HAP-1 (cell line): ENCODE measurements at regions not wholly inside any gene's neighbourhood (a gene's known extent, or its start where the extent isn't known, plus 50 kb on each side); places are given as distances from the start of the nearest gene placed in this dataset.

Source experiments
- DNase-seq, 2 experiments: peaks; one replicate each; pipeline ENCODE4 v3.0.0-alpha.2; 2016 to 2020; ENCODE audit warnings: low spot score in 2 of 2
- H3K27me3 ChIP-seq: fragments of 250-450 bp; sonication (Bioruptor Pico); 2 replicates; pipeline ENCODE4 v1.5.1; 2020; ENCODE audit warnings: low read depth, mild to moderate bottlenecking, moderate library complexity
- H3K36me3 ChIP-seq: fragments of 250-450 bp; sonication (Bioruptor Pico); replicated peaks from 2 replicates; pipeline ENCODE4 v1.5.1; 2020; ENCODE audit warnings: mild to moderate bottlenecking
- H3K4me1 ChIP-seq: fragments of 250-450 bp; sonication (Bioruptor Pico); 2 replicates; pipeline ENCODE4 v1.5.1; 2020; ENCODE audit warnings: mild to moderate bottlenecking
- H3K4me3 ChIP-seq: fragments of 250-450 bp; sonication (Bioruptor Pico); 2 replicates; pipeline ENCODE4 v1.5.1; 2020; ENCODE audit warnings: mild to moderate bottlenecking, moderate library complexity
- H3K9me3 ChIP-seq: fragments of 250-450 bp; sonication (Bioruptor Pico); 2 replicates; pipeline ENCODE4 v1.5.1; 2020; ENCODE audit warnings: mild to moderate bottlenecking, moderate library complexity
- in situ Hi-C: fragments of 300-500 bp; cut with MboI; formaldehyde crosslinking; loops from 3 replicates; pipeline ENCODE4 v1.14.3; 2020; ENCODE audit warnings: low sequenced_read_pairs, inconsistent platforms, mixed read lengths

DNA sequence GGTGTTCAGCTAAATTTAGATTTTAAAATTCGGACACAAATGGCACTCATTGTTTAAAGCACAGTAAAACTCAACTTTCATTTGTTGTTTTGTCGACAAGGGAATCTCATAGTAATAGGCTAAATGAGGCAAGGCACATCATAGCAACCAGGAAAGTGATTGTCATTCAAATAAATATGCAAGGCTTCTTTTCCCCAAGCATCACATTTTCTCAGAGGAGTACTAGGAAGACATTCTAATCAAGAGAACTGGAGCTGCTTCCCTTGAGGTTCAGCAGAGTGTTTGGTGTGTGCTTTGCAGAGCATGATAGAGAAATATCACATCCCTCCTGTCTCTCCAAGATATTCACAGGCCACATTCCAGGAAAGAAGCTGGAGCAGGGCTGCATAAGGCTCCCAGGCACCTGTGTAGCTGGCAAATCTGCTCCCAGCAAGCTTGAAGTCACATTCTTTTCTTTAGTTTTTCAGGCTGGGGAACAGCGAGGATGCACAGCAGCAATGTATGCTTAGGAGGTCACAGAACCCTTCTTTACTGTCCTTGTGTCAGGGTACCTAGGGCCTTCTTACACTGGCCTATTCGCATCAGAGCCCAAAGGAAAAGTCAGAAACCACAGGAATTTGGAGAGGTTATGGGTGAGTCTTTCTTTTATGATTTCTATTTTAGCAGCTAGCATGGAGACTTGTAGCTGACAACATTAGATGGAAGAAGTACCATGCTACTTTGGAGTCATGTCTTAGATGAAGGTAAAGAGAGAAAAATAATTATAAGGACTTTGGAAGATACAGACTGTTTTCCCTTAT, 95.9 kb upstream of the HDAC9 start:
- Histone ChIP-seq H3K27me3 (no peaks in the 10 kb centered on the region), H3K4me3 (peak overlapping the region; percentile 19), H3K4me1 (peaks cover 87% of the 10 kb centered on the region), H3K9me3 (no peaks in the 10 kb centered on the region), H3K36me3 (no peaks in the 10 kb centered on the region)
- DNase-seq: peak; percentile 46 to 84
- in situ Hi-C loops: no loop called here

DNA sequence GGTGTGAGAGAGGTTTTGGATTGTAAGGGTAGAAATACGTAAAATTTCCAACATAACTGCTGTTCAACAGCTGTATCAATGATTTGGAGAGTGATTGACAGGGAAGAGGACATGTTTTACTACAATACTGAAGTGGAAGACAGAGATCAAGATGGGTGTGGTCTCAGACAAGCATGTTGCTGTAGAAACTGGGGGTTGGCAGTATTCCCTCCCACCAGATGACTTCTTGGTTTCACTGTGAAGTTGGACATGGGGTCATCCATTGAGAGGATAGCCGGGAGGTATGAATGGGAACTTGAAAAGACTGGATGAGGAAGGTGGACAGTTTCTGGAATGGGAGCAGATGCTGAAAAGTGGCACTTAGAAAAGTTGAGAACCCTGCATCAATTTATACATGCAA, 95.3 kb upstream of the HDAC9 start:
- in situ Hi-C loops: no loop called here
- no peaks in the 10 kb centered on the region for H3K36me3 ChIP-seq
- H3K27me3 ChIP-seq: no peaks in the 10 kb centered on the region
- peak; percentile 66 to 75 for DNase-seq
- H3K9me3 ChIP-seq: no peaks in the 10 kb centered on the region
- peaks cover 84% of the 10 kb centered on the region for H3K4me1 ChIP-seq
- peak overlapping the region; percentile 19 for H3K4me3 ChIP-seq

DNA sequence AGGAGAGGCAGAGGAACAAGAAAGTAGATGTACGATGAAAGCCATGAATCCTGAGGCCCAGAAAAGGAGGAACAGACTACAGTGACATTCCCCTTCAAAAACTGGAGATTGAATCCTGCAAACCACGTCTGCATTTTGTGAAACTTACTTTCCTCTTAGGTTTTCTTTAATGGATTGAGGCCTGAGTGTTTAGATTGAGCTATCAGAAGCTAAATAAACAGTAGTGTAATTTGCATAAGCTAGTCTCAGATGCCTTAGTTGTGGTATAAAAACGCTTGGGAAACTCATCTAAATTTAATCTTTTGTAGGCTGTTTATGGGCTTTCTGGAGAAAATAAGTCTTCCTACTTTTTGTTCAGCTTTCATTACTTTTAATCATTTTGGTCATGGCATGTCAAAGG, 94.8 kb upstream of the HDAC9 start:
- in situ Hi-C loops: no loop called here
- Histone ChIP-seq H3K9me3 (no peaks in the 10 kb centered on the region), H3K4me3 (peak overlapping the region; percentile 19), H3K27me3 (no peaks in the 10 kb centered on the region), H3K36me3 (no peaks in the 10 kb centered on the region), H3K4me1 (peaks cover 82% of the 10 kb centered on the region)
- no peak for DNase-seq

DNA sequence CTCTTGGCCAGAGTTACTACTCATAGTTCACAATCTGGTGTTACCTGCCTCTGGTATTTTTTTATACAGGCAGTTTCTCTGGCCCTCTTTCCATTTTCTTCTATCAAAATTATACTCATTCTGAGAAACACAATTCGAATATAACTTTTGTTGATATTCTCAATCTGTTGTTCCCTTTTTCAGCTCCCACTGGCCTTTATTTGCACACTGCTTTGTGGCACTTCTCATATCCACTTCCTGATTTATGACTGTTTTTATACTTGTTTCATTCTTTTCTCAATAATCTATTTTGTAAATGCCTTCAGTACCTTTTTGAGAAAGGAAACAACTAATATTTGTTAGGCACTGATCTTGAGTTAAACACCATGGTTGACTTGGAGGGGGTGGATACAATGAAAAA, 93.8 kb upstream of the HDAC9 start:
- H3K27me3 ChIP-seq: no peaks in the 10 kb centered on the region
- no peaks in the 10 kb centered on the region for H3K36me3 ChIP-seq
- in situ Hi-C loops: no loop called here
- peaks cover 72% of the 10 kb centered on the region for H3K4me1 ChIP-seq
- no peak for DNase-seq
- H3K9me3 ChIP-seq: no peaks in the 10 kb centered on the region
- H3K4me3 ChIP-seq: peak overlapping the region; percentile 19; the same call in 1 of the 2 replicates

DNA sequence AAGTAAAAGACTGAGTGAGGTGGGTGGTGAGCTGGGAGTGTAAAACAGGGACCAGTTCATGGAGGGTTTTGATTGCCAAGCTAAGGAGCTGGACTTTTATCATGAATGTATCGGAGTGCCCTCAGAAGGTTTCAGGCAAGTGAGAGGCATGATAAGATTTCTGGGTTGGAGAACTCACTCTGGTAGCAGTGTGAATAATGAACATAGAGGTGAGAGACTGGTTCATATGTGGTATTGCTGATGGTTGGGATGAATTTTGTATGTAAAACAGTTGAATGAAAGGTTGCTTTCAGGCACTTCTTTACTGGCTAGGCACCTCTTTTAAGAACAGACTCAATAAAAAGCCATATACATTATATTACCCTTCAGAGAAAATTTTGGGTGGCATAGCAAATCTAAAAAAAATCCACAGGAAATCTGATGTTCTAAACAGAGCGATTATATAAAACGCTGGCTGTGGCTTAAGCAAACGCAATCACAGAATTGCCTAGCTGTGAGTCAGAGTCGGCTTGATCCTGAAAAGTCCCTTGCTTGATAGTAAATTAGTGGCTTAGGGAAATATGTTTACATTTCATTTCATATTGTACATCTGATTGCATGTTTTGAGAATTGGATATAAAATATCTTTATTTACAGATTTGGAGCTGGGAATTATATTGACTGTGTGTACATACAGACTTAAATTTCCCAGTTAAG, 92.9 kb upstream of the HDAC9 start:
- Histone ChIP-seq H3K4me3 (peak overlapping the region; percentile 3), H3K27me3 (no peaks in the 10 kb centered on the region), H3K9me3 (no peaks in the 10 kb centered on the region), H3K4me1 (peaks cover 74% of the 10 kb centered on the region), H3K36me3 (no peaks in the 10 kb centered on the region)
- no peak for DNase-seq
- in situ Hi-C loops: no loop called here

DNA sequence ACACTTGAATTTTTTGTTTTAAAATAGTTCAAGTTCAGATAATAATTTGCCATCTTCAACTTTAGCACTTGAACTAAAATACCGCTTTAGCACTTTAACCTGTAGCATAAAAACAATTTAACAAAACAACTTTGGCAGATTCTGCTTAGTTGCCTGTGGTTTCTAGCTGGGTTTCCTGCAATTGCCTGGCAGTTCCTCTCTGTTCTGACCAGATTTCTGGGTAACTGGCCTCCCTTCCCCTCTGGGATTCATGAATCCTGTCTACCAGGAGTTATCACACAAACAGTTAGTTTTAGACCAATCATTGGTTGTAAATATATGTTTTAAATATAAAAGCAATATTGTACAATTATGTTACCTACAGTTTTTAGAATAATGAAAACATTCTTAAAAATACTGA, 89.8 kb upstream of the HDAC9 start:
- Histone ChIP-seq H3K36me3 (no peaks in the 10 kb centered on the region), H3K4me1 (peaks cover 70% of the 10 kb centered on the region), H3K27me3 (no peaks in the 10 kb centered on the region), H3K4me3 (no peak overlapping the region), H3K9me3 (no peaks in the 10 kb centered on the region)
- in situ Hi-C loops: no loop called here
- DNase-seq: no peak

DNA sequence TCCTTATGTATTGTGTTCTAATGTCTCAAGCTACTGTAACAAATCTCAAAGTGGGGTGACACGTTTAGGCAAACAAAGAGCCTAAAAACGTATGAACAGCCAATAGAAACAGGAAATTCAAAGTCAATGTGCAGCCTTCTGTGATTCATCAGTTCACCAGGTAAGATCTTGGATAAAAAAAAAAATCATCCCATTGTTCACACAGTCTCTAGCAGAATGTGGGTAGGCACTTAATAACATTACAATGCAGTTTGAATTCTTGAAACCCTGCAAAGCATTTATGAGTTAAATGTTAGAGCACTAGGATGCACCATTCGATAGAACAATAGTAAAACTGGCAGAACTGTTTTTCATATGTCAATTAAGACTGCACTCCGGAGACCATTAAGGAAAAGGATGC, 88.2 kb upstream of the HDAC9 start:
- peak in 1 of 2 experiments; percentile 71 for DNase-seq
- H3K9me3 ChIP-seq: no peaks in the 10 kb centered on the region
- no peaks in the 10 kb centered on the region for H3K27me3 ChIP-seq
- peaks cover 56% of the 10 kb centered on the region for H3K4me1 ChIP-seq
- in situ Hi-C loops: no loop called here
- H3K4me3 ChIP-seq: no peak overlapping the region
- H3K36me3 ChIP-seq: no peaks in the 10 kb centered on the region

DNA sequence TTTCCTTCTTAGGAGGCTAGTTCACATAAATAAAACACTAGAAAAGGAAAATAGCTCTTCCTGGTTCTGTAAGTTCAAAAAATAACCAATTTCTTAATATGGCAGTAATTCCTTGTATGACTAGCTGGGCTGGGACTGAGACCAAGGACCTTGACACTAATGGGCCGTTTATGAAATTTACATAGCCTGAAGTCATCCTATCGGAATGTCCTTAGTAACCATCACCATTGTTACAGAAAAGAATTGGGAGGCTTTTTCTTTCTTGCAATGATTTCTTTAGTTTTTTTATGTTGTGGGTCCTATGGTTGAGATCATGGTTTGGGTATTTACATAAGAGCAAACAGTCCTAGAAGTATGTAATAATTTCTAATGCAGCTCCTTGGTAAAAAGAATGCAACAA, 87.1 kb upstream of the HDAC9 start:
- H3K4me1 ChIP-seq: peaks cover 48% of the 10 kb centered on the region
- in situ Hi-C loops: no loop called here
- H3K9me3 ChIP-seq: no peaks in the 10 kb centered on the region
- H3K36me3 ChIP-seq: no peaks in the 10 kb centered on the region
- DNase-seq: peak; percentile 55 to 91
- no peaks in the 10 kb centered on the region for H3K27me3 ChIP-seq
- no peak overlapping the region for H3K4me3 ChIP-seq

DNA sequence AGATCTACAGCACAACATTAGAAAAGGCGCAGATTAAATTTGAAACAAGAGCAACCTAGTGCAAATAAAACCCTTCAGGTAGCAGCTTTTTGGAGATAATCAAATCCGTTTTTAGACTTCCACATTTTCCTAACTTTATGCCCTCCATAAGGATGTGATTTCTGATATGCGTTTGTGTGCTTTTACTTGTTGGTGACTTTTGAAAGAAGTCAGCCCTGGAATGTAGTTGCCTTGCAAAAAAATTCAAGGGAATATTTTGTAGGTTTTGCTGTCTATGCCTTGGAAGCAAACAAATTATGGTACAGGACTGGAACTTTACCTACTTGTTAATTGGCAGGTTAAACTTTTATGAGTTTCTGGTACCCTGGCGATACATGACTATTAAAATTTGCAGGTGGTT, 86.7 kb upstream of the HDAC9 start:
- no peak overlapping the region for H3K4me3 ChIP-seq
- in situ Hi-C loops: no loop called here
- no peaks in the 10 kb centered on the region for H3K27me3 ChIP-seq
- peaks cover 48% of the 10 kb centered on the region for H3K4me1 ChIP-seq
- no peaks in the 10 kb centered on the region for H3K9me3 ChIP-seq
- DNase-seq: no peak
- H3K36me3 ChIP-seq: no peaks in the 10 kb centered on the region

DNA sequence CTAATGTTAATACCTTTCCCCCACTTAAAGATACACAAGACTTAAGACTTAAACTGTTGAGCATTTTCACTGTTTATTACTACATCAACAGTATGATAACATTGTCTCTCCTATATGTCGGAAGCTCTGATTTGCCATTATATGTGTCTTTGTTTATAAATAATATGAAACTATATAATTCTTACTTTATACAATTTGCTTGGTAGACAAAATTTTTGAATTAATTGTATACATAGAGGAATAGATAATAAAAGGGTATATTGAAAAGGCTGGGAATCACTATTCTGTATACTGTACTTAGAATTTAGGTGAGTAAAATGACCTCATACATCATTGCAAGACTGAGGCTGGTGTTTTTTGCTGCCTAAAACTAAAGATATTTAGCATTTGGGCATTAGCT, 82.1 kb upstream of the HDAC9 start:
- no peaks in the 10 kb centered on the region; the same call in 1 of the 2 replicates for H3K36me3 ChIP-seq
- no peaks in the 10 kb centered on the region for H3K9me3 ChIP-seq
- in situ Hi-C loops: no loop called here
- no peaks in the 10 kb centered on the region for H3K27me3 ChIP-seq
- no peak overlapping the region for H3K4me3 ChIP-seq
- H3K4me1 ChIP-seq: peaks cover 35% of the 10 kb centered on the region
- no peak for DNase-seq

DNA sequence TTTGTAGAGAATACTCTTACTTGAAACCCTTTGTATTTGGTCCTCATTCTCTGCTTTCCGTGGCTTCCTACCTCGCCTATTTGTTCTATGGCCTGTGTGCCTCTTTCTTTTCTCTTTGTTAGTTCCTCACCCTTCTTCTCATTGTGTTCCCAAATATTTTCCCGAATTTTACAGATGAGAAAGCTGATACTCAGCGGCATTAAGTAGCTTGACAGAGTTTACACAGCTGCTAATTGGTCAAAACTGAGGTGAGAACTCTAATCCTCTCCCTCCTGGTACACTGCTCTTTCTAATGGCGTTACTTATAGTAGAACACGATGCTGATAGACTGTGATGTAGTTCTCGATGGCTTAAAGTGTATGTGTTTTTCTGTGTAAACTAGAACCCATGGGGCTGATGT, 80.7 kb upstream of the HDAC9 start:
- H3K4me3 ChIP-seq: no peak overlapping the region
- no peaks in the 10 kb centered on the region; the same call in 1 of the 2 replicates for H3K36me3 ChIP-seq
- H3K27me3 ChIP-seq: no peaks in the 10 kb centered on the region
- in situ Hi-C loops: no loop called here
- peak in 1 of 2 experiments; percentile 62 for DNase-seq
- H3K9me3 ChIP-seq: no peaks in the 10 kb centered on the region
- peaks cover 34% of the 10 kb centered on the region for H3K4me1 ChIP-seq

DNA sequence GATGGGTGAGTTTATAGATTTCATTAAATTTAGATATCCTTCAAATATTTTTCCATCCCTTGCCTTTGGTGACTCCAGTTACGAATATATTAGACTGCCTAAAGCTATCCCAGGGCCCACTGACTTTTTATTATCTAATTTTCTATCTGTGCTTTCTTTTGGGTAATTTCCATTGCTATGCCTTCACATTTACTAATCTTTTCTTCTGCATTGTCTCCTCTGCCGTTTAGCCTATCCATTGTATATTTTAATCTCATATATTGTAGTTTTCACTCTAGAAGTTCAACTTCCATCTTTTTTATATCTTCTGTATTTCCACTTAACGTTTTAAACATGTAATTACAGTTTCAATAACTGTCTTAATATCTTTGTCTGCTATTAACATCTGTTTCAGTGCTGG, 78.6 kb upstream of the HDAC9 start:
- H3K4me3 ChIP-seq: no peak overlapping the region
- no peaks in the 10 kb centered on the region; the same call in 1 of the 2 replicates for H3K36me3 ChIP-seq
- no peak for DNase-seq
- H3K9me3 ChIP-seq: no peaks in the 10 kb centered on the region
- in situ Hi-C loops: no loop called here
- peaks cover 47% of the 10 kb centered on the region for H3K4me1 ChIP-seq
- no peaks in the 10 kb centered on the region for H3K27me3 ChIP-seq

DNA sequence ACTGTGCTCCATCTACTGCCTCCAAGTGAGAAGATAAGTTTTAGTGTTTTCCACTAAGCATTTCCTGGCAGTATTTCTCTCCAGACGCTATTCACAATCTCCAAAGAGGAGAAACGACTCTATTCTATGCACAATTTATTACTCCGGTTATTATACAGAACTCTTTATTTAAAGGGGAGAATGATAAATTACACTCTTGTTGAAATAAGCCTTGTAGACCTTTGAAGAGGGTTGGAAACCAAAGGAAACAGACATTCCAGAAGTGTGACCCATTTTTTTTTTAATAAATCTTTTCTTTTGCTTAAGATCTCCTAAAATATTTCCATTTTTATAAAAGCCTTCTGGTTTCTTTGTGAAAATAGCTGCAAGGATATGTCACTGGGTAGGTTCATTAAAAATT, 76.1 kb upstream of the HDAC9 start:
- H3K4me3 ChIP-seq: no peak overlapping the region
- no peaks in the 10 kb centered on the region; the same call in 1 of the 2 replicates for H3K36me3 ChIP-seq
- no peaks in the 10 kb centered on the region for H3K9me3 ChIP-seq
- peaks cover 57% of the 10 kb centered on the region for H3K4me1 ChIP-seq
- DNase-seq: no peak
- H3K27me3 ChIP-seq: no peaks in the 10 kb centered on the region
- in situ Hi-C loops: no loop called here

DNA sequence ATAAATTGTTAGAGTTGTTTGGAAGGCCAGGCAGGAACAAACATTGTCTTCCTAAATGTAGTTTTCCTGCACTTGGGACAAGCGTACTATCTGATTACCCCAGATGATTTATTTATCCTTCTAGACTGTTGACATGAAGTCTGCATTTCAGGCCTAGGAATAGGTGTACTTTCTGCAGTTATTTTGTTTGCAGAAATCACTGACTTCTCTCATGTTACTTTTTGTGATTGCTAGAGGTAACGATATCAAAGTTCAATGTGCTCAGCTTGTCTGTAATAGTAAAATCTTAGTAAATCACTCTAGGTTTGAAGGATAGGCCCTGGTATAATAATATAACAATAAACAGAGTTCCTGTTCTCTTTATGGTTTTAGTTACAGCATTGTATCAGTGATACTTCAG, 75.4 kb upstream of the HDAC9 start:
- no peaks in the 10 kb centered on the region for H3K27me3 ChIP-seq

More for the DNA sequence above, 75.4 kb upstream of the HDAC9 start:
- H3K4me1 ChIP-seq: peaks cover 54% of the 10 kb centered on the region
- no peaks in the 10 kb centered on the region for H3K9me3 ChIP-seq
- no peak for DNase-seq
- no peak overlapping the region for H3K4me3 ChIP-seq
- H3K36me3 ChIP-seq: no peaks in the 10 kb centered on the region; the same call in 1 of the 2 replicates
- in situ Hi-C loops: no loop called here
